HG02981 (cell line): ENCODE measurements at regions not wholly inside any gene's neighbourhood (a gene's known extent, or its start where the extent isn't known, plus 50 kb on each side); places are given as distances from the start of the nearest gene placed in this dataset.
"Not testable (repeated sequence)": the region's sequence is repeated elsewhere in the genome, so short reads cannot be mapped to it uniquely, and the experiment has no call there.

ENCODE experiments used
- ATAC-seq: cut with Tn5 transposase; IDR thresholded peaks from one replicate; pipeline ENCODE4 v1.9.1; 2021; ENCODE audit warnings: mild to moderate bottlenecking, moderate library complexity; ENCODE audit not compliant: unreplicated experiment

GRCh38 chr9:66829853-66830252 is 70.7 kb upstream of the ZNF658 start:
- not testable (repeated sequence) for ATAC-seq

- ATAC-seq, result not testable (repeated sequence)
These were observed 69.6 kb upstream of the ZNF658 start for GRCh38 chr9:66830777-66831497.

- not testable (repeated sequence) for ATAC-seq
These were observed 68.3 kb upstream of the ZNF658 start for GRCh38 chr9:66832222-66832621.

DNA sequence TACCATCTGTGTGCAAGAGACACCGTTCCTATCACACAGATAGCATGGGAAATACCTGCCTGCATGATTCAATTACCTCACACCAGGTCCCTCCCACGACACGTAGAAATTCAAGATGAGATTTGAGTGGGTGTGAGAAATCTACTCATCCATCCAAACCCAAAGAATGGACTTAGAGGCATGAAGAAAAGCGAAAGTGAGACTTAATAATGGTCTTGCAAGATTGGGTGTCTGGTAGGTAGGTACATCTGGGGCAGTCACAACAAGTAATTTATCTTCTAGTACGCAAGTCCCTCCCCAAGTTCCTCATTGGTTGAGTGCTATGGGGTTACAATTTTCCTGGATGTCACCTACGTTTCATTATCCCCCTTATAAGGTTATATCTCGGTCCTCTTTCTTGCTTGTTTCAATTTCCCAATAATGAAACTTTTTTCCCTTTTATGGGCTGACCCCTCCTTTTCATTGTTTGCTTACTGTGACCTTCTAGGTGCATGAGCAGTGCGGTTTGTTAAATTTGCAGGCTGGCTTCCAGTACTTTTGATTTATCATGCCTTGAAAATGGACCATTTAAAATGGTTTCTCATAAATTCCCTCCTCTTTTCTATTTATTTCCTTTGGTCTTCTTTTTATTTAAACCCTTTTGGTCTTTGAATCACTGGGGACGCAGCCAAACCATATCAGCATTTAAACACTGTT is 63.1 kb upstream of the ZNF658 start:
- not testable (repeated sequence) for ATAC-seq
